HepG2 (cell line): ENCODE measurements at regions not wholly inside any gene's neighbourhood (a gene's known extent, or its start where the extent isn't known, plus 50 kb on each side); places are given as distances from the start of the nearest gene placed in this dataset.

Experiments used
- ATAC-seq: fragments of 200-7000 bp; cut with Tn5 transposase; 3 replicates; pipeline ENCODE4 v1.9.1; 2020; ENCODE audit warnings: mild to moderate bottlenecking, moderate library complexity
- BruUV-seq: library from RNA; stranded (reverse); fragments of 400-500 nt; replicated peaks from 2 replicates; lab custom pipeline; 2021; lab: Mats Ljungman, UMichigan
- CTCF ChIA-PET: fragments of 300-600 bp; formaldehyde crosslinking; extraction: SDS; loops from one replicate; lab custom pipeline; 2021; ENCODE audit warnings: low total read pairs, inconsistent platforms, low intra/inter-chr PET ratio; lab: Yijun Ruan, JAX
- POLR2A ChIA-PET: fragments of 350-600 bp; sonication (Branson Sonifier 250); formaldehyde crosslinking; loops from one replicate; lab custom pipeline; 2020; ENCODE audit warnings: antibody characterized with exemption, inconsistent platforms; lab: Yijun Ruan, JAX
- DNase-seq: peaks from one replicate; pipeline ENCODE4 v3.0.0-alpha.2; 2015; ENCODE audit warnings: low spot score
- FAIRE-seq: peaks from 3 replicates; lab custom pipeline; 2011; peaks lifted over from hg19 to GRCh38; lab: Jason Lieb, UNC
- H2AFZ ChIP-seq: one replicate; pipeline ENCODE4 v1.6.1; 2011; ENCODE audit warnings: low read length, inconsistent platforms
- H3K27ac ChIP-seq: fragments of 300-600 bp; 3 replicates; pipeline ENCODE4 v1.8.0; 2011; ENCODE audit warnings: mixed run types, mild to moderate bottlenecking, mixed read lengths, low read length, inconsistent platforms; ENCODE audit not compliant: insufficient read depth; ENCODE audit errors: extremely low read length
- H3K27me3 ChIP-seq, 2 experiments: fragments of 200-600 bp in 1 of 2; 2 replicates in 1 of 2; 3 replicates in 1 of 2; pipeline versions ENCODE4 v1.6.0 to v1.8.0; 2011; ENCODE audit warnings: low read length in 2 of 2, mild to moderate bottlenecking in 2 of 2, moderate library complexity in 2 of 2, inconsistent platforms in 1 of 2; ENCODE audit not compliant: insufficient read depth in 2 of 2, control insufficient read depth in 1 of 2
- H3K36me3 ChIP-seq, 2 experiments: fragments of 200-600 bp in 1 of 2; replicated peaks in 1 of 2; 2 replicates in 1 of 2; 3 replicates in 1 of 2; pipeline versions ENCODE4 v1.5.1 to v1.8.0; 2011; ENCODE audit warnings: low read length in 2 of 2, inconsistent platforms in 1 of 2; ENCODE audit not compliant: insufficient read depth in 2 of 2, control insufficient read depth in 1 of 2
- H3K4me1 ChIP-seq: 2 replicates; pipeline ENCODE4 v1.5.1; 2012; ENCODE audit warnings: low read length, inconsistent platforms; ENCODE audit not compliant: insufficient read depth
- H3K4me2 ChIP-seq: 2 replicates; pipeline ENCODE4 v1.6.0; 2011; ENCODE audit warnings: low read depth, low read length, inconsistent platforms
- H3K4me3 ChIP-seq, 3 experiments: fragments of 200-600 bp in 1 of 3; sonication (generic), shearing (Covaris generic) in 1 of 3; replicated peaks in 1 of 3; 2 replicates each; pipeline ENCODE4 v1.5.1; 2011 to 2016; ENCODE audit warnings: low read length in 3 of 3, inconsistent platforms in 2 of 3, low read depth in 2 of 3, mild to moderate bottlenecking in 2 of 3, control low read depth in 1 of 3, mixed read lengths in 1 of 3; ENCODE audit not compliant: insufficient read depth in 1 of 3
- H3K79me2 ChIP-seq: one replicate; pipeline ENCODE4 v1.6.1; 2011; ENCODE audit warnings: low read length, inconsistent platforms; ENCODE audit not compliant: insufficient read depth
- H3K9ac ChIP-seq: 2 replicates; pipeline ENCODE4 v1.6.0; 2011; ENCODE audit warnings: mild to moderate bottlenecking, low read depth, low read length, inconsistent platforms; ENCODE audit not compliant: insufficient read depth
- H3K9me3 ChIP-seq: 2 replicates; pipeline ENCODE4 v1.5.1; 2012; ENCODE audit warnings: mild to moderate bottlenecking, low read length
- H4K20me1 ChIP-seq: 2 replicates; pipeline ENCODE4 v1.6.0; 2011; ENCODE audit warnings: inconsistent platforms, mild to moderate bottlenecking, low read length, moderate library complexity; ENCODE audit not compliant: insufficient read depth
- FOXA1 ChIP-seq, 2 experiments: fragments of 450-650 bp in 1 of 2; sonication (generic) in 1 of 2; formaldehyde crosslinking in 1 of 2; IDR thresholded peaks; 2 replicates each; pipeline versions ENCODE4 v1.4.0 to v1.6.1; 2016 to 2020; ENCODE audit warnings: missing genetic modification reagents in 1 of 2
- KDM2A ChIP-seq: sonication (generic); formaldehyde crosslinking; IDR thresholded peaks from 2 replicates; pipeline ENCODE4 v1.4.0; 2020; ENCODE audit warnings: low read depth, missing genetic modification reagents, borderline replicate concordance
- MXI1 ChIP-seq: IDR thresholded peaks from 3 replicates; pipeline ENCODE4 v1.6.1; 2012; ENCODE audit warnings: low read depth, low read length, inconsistent platforms, borderline replicate concordance
- RARA ChIP-seq: IDR thresholded peaks from 2 replicates; pipeline ENCODE4 v1.6.1; 2016; ENCODE audit warnings: missing genetic modification reagents, missing compliant biosample characterization
- SP1 ChIP-seq, 2 experiments: fragments of 450-650 bp in 1 of 2; sonication (generic) in 1 of 2; formaldehyde crosslinking in 1 of 2; IDR thresholded peaks; 2 replicates each; pipeline versions ENCODE4 v1.4.0 to v1.6.1; 2016 to 2020; ENCODE audit warnings: missing genetic modification reagents in 1 of 2
- ZNF616 ChIP-seq: sonication (generic); formaldehyde crosslinking; IDR thresholded peaks from 2 replicates; pipeline ENCODE4 v1.5.0; 2020; ENCODE audit warnings: low read depth, mild to moderate bottlenecking, missing genetic modification reagents
- ZNF703 ChIP-seq: sonication (generic); formaldehyde crosslinking; IDR thresholded peaks from 2 replicates; pipeline ENCODE4 v1.5.1; 2020; ENCODE audit warnings: missing genetic modification reagents, mild to moderate bottlenecking, moderate library complexity, borderline replicate concordance
- ZNF772 ChIP-seq: sonication (generic); formaldehyde crosslinking; IDR thresholded peaks from 2 replicates; pipeline ENCODE4 v1.5.0; 2020; ENCODE audit warnings: mild to moderate bottlenecking, missing genetic modification reagents
- ZNF777 ChIP-seq: sonication (generic); formaldehyde crosslinking; IDR thresholded peaks from 2 replicates; pipeline ENCODE4 v1.4.0; 2020; ENCODE audit warnings: missing genetic modification reagents
- ZNF850 ChIP-seq: sonication (generic); formaldehyde crosslinking; conservative IDR thresholded peaks from 2 replicates; pipeline ENCODE4 v1.9.0; 2021; ENCODE audit warnings: mild to moderate bottlenecking, missing genetic modification reagents
- WGBS: methylation state at CpG from one replicate; pipeline ENCODE4 v1.1.6; 2017; ENCODE audit warnings: low lambda C conversion rate; 5-methylcytosine and 5-hydroxymethylcytosine counted together
- in situ Hi-C: cut with HindIII; loops from 2 replicates; pipeline ENCODE4 v1.10.0; 2017; ENCODE audit warnings: low pct_unique_long_range_greater_than_20kb; ENCODE audit not compliant: extremely low pct_ligation_motif_present
- intact Hi-C: fragments of 100-400 bp; cut with micrococcal nuclease; formaldehyde crosslinking; loops from one replicate; pipeline ENCODE4 v1.10.0; 2022; ENCODE audit not compliant: unreplicated experiment
- TF ChIP-seq, protein P1 (sequence below): sonication (generic); formaldehyde crosslinking; IDR thresholded peaks from 2 replicates; pipeline ENCODE4 v1.4.0; 2020; ENCODE audit warnings: missing genetic modification reagents
- TF ChIP-seq, protein P2 (sequence below): sonication (generic); formaldehyde crosslinking; IDR thresholded peaks from 2 replicates; pipeline ENCODE4 v1.4.0; 2020; ENCODE audit warnings: mild to moderate bottlenecking, missing genetic modification reagents

DNA sequence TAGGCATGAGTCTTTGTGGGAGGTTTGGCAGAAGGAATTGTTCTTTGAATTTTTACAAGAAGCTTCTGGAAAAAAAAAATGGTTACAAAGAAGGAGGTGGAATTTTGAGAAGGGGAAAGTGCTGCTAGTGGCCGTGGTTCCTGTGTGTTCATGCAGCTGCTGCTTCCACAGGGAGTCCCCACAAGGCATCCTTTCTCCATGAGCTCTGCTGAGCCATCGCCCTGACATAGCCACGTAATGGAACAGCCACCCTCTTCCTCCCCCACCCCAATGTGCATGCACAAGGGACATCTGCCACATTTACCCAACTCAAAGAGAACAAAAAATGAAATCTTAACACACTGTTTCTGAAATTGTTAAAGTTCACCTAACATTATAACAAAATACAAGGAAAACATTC, 529.7 kb downstream of the SATB2 start:
- H3K4me1 ChIP-seq, result no peaks in the 10 kb centered on the region
- H3K27me3 ChIP-seq, result no peaks in the 10 kb centered on the region
- no peak overlapping the region for H3K27ac ChIP-seq
- intact Hi-C loops (no loop called here), in situ Hi-C loops (no loop called here)
- H3K4me3 ChIP-seq, result no peak overlapping the region
- 1% methylated on average over 3 of the region's 3 CpGs for WGBS
- H3K4me2 ChIP-seq, result no peak overlapping the region
- H2AFZ ChIP-seq, result no peak overlapping the region
- FAIRE-seq (no peak), ATAC-seq (no peak), DNase-seq (no peak)
- no peaks in the 10 kb centered on the region for H4K20me1 ChIP-seq
- H3K9me3 ChIP-seq, result no peaks in the 10 kb centered on the region
- ChIA-PET CTCF (no interaction called here), POLR2A (no interaction called here)
- no peaks in the 10 kb centered on the region for H3K79me2 ChIP-seq
- H3K9ac ChIP-seq, result no peak overlapping the region
- no TSS peak for BruUV-seq
- no peak for TF ChIP-seq ZNF703 (CRISPR knock-in tag)
- no peaks in the 10 kb centered on the region for H3K36me3 ChIP-seq

DNA sequence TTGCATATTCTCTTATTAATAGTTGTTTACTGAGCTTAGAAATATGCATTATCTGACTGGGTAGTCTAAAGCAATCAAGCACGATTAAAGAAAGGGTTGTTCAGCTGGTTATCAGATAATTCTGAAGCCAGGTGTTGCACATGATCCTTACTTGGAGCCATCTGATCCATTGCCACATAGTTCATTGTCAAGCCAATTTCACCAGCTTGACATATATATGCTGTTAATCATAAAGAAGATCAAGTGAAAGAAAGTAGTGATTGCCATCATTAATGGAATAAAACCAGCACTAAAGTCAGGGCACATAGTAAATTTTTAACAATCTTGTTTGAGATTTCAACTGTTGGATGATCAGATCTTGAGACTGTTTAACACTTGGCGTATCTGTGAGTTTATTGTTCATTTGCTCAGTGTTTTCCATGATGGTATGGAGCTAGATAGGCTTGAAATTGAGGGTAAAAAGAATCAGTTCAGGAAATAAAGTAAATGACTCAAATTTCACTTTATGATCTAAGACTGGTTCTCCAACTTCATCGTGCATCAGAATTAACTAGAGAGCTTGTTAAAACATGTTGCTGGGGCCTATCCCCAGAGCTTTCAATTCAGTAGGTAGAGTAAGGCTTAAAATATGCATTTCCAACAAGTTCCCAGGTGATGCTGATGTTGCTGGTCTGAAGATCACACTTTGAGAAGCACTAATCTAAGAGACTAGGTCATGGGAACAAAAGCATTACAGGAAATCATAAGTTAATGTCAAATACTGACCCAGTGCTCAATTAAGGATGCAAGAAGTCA, 539.6 kb downstream of the SATB2 start:
- no TSS peak for BruUV-seq
- ChIA-PET POLR2A (no interaction called here), CTCF (no interaction called here)
- Histone ChIP-seq H3K9me3 (no peaks in the 10 kb centered on the region), H3K27me3 (no peaks in the 10 kb centered on the region), H2AFZ (no peak overlapping the region), H4K20me1 (no peaks in the 10 kb centered on the region), H3K79me2 (no peaks in the 10 kb centered on the region), H3K9ac (no peak overlapping the region), H3K27ac (no peak overlapping the region), H3K4me3 (no peak overlapping the region), H3K4me2 (no peak overlapping the region), H3K36me3 (no peaks in the 10 kb centered on the region), H3K4me1 (no peaks in the 10 kb centered on the region)
- 2% methylated on average over 3 of the region's 3 CpGs for WGBS
- FAIRE-seq (no peak), ATAC-seq (no peak), DNase-seq (no peak)
- in situ Hi-C loops (no loop called here), intact Hi-C loops (no loop called here)
- TF ChIP-seq MXI1 (no peak), FOXA1 (IDR thresholded peaks at IDR 0.05) (no peak), FOXA1 (CRISPR knock-in tag; IDR thresholded peaks at IDR 0.05) (no peak), ZNF777 (no peak), ZNF772 (no peak), ZNF850 (CRISPR knock-in tag) (no peak), RARA (CRISPR knock-in tag) (no peak), ZNF616 (CRISPR knock-in tag) (no peak), SP1 (IDR thresholded peaks at IDR 0.05) (no peak), SP1 (CRISPR knock-in tag; IDR thresholded peaks at IDR 0.05) (no peak), KDM2A (no peak)
- TF ChIP-seq, protein P1, sequence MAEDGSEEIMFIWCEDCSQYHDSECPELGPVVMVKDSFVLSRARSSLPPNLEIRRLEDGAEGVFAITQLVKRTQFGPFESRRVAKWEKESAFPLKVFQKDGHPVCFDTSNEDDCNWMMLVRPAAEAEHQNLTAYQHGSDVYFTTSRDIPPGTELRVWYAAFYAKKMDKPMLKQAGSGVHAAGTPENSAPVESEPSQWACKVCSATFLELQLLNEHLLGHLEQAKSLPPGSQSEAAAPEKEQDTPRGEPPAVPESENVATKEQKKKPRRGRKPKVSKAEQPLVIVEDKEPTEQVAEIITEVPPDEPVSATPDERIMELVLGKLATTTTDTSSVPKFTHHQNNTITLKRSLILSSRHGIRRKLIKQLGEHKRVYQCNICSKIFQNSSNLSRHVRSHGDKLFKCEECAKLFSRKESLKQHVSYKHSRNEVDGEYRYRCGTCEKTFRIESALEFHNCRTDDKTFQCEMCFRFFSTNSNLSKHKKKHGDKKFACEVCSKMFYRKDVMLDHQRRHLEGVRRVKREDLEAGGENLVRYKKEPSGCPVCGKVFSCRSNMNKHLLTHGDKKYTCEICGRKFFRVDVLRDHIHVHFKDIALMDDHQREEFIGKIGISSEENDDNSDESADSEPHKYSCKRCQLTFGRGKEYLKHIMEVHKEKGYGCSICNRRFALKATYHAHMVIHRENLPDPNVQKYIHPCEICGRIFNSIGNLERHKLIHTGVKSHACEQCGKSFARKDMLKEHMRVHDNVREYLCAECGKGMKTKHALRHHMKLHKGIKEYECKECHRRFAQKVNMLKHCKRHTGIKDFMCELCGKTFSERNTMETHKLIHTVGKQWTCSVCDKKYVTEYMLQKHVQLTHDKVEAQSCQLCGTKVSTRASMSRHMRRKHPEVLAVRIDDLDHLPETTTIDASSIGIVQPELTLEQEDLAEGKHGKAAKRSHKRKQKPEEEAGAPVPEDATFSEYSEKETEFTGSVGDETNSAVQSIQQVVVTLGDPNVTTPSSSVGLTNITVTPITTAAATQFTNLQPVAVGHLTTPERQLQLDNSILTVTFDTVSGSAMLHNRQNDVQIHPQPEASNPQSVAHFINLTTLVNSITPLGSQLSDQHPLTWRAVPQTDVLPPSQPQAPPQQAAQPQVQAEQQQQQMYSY (CRISPR knock-in tag), result no peak
- TF ChIP-seq, protein P2, sequence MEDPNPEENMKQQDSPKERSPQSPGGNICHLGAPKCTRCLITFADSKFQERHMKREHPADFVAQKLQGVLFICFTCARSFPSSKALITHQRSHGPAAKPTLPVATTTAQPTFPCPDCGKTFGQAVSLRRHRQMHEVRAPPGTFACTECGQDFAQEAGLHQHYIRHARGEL (CRISPR knock-in tag), result no peak
